ENCODE measurements at regions not wholly inside any gene's neighbourhood (a gene's known extent, or its start where the extent isn't known, plus 50 kb on each side); places are given as distances from the start of the nearest gene placed in this dataset.
A peak's percentile ranks its signal among the peaks of the same experiment; 100 is the strongest.

- no peak for DNase-seq (ENCODE audit: low spot score)
These were observed 269.7 kb upstream of the NFE2L3 start for GRCh38 chr7:25882151-25882773.

- DNase-seq (ENCODE audit: low spot score), result no peak
These were observed 267.7 kb upstream of the NFE2L3 start for GRCh38 chr7:25884265-25884828.

- DNase-seq (ENCODE audit: low spot score), result no peak
These were observed 266.9 kb upstream of the NFE2L3 start for GRCh38 chr7:25885057-25885576.

- no peak for DNase-seq (ENCODE audit: low spot score)
These were observed 265.4 kb upstream of the NFE2L3 start for GRCh38 chr7:25886387-25887240.

- no peak for DNase-seq (ENCODE audit: low spot score)
These were observed 264.7 kb upstream of the NFE2L3 start for GRCh38 chr7:25887266-25887665.

- DNase-seq (ENCODE audit: low spot score), result no peak
These were observed 264.0 kb upstream of the NFE2L3 start for GRCh38 chr7:25887795-25888559.

- no peak for DNase-seq (ENCODE audit: low spot score)
These were observed 262.2 kb upstream of the NFE2L3 start for GRCh38 chr7:25889765-25890164.

- no peak for DNase-seq (ENCODE audit: low spot score)
These were observed 260.4 kb upstream of the NFE2L3 start for GRCh38 chr7:25891591-25891990.

- DNase-seq (ENCODE audit: low spot score), result no peak
These were observed 258.6 kb upstream of the NFE2L3 start for GRCh38 chr7:25893436-25893835.

- peak; percentile 38 for DNase-seq (ENCODE audit: low spot score)
These were observed 257.7 kb upstream of the NFE2L3 start for GRCh38 chr7:25894002-25894901.

- DNase-seq (ENCODE audit: low spot score), result peak; percentile 53
These were observed 256.9 kb upstream of the NFE2L3 start for GRCh38 chr7:25894902-25895791.

- no peak for DNase-seq (ENCODE audit: low spot score)
These were observed 256.2 kb upstream of the NFE2L3 start for GRCh38 chr7:25895792-25896171.

- DNase-seq (ENCODE audit: low spot score), result no peak
These were observed 254.7 kb upstream of the NFE2L3 start for GRCh38 chr7:25897261-25897782.

- DNase-seq (ENCODE audit: low spot score), result no peak
These were observed 251.8 kb upstream of the NFE2L3 start for GRCh38 chr7:25900245-25900644.

GRCh38 chr7:25900877-25901276, 251.1 kb upstream of the NFE2L3 start:
- no peak for DNase-seq (ENCODE audit: low spot score)

GRCh38 chr7:25901658-25902057, 250.3 kb upstream of the NFE2L3 start:
- DNase-seq (ENCODE audit: low spot score), result no peak

GRCh38 chr7:25906003-25906402, 246.0 kb upstream of the NFE2L3 start:
- DNase-seq (ENCODE audit: low spot score), result no peak

GRCh38 chr7:25906760-25907159, 245.2 kb upstream of the NFE2L3 start:
- DNase-seq (ENCODE audit: low spot score), result no peak

GRCh38 chr7:25907214-25907613, 244.8 kb upstream of the NFE2L3 start:
- no peak for DNase-seq (ENCODE audit: low spot score)

GRCh38 chr7:25907731-25908130, 244.3 kb upstream of the NFE2L3 start:
- DNase-seq (ENCODE audit: low spot score), result no peak
